ENCODE measurements at regions not wholly inside any gene's neighbourhood (a gene's known extent, or its start where the extent isn't known, plus 50 kb on each side); places are given as distances from the start of the nearest gene placed in this dataset.
"Not testable (repeated sequence)": the region's sequence is repeated elsewhere in the genome, so short reads cannot be mapped to it uniquely, and the experiment has no call there.

DNA sequence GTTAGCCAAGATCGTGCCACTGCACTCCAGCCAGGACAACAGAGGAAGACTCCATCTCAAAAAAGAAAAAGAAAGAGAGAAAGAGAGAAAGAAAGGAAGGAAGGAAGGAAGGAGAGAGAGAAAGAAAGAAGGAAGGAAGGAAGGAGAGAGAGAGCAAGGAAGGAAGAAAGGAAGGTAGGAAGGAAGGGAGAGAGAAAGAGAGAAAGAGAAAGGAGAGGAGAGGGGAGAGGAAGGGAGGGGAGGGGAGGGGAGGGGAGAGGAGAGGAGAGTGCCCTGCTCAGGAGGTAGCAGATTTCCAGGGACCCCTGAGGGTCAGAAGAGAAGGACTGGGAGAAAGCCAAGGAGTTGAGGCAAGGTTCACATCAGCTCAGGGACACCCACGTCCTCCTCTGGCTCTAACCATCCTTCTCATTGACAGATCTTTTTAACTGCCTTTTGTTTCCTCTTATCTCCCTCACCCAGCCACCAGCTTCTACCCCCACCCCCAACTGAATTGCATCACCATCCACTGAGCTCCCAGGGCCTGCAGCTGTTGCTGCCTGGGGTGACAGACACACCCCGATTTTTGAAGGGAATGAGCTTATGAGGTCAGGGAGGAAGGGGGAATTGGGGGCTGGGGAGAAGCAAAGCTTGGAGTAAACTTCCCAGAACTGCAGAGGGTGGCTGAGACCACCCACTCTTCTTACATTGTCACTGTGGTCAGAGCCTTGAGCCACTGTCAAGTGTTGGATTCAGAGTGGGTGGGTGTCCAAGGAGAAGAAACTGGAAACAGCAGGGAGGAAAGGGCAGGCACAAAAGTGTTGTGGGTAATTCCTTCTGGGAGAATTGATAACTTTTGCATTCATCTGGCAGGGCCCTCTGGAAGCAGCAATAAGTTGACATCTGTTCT, 91.6 kb downstream of the GLUL start:
- Histone ChIP-seq H3F3A (ENCODE audit: insufficient read depth, low read length) (peaks cover 20% of the 10 kb centered on the region; the same call in 1 of the 2 replicates), H3K36me3 (replicated peaks; ENCODE audit: insufficient read depth, low read length) (no peaks in the 10 kb centered on the region), H3K9me3 (replicated peaks; ENCODE audit: insufficient read depth, low read length) (no peaks in the 10 kb centered on the region), H3K4me2 (ENCODE audit: low read depth, low read length) (no peak overlapping the region), H3K9ac (ENCODE audit: low read length) (no peak overlapping the region), H3K9me2 (replicated peaks; ENCODE audit: insufficient read depth, low read length) (no peaks in the 10 kb centered on the region), H3K79me2 (ENCODE audit: low read length) (no peaks in the 10 kb centered on the region), H4K20me1 (ENCODE audit: insufficient read depth, low read length) (no peaks in the 10 kb centered on the region), H3K27me3 (replicated peaks; ENCODE audit: insufficient read depth, low read length) (no peaks in the 10 kb centered on the region), H2AFZ (ENCODE audit: low read length) (no peak overlapping the region), H3K4me1 (ENCODE audit: low read length) (peaks cover 20% of the 10 kb centered on the region), H3K4me3 (ENCODE audit: low read length) (no peak overlapping the region), H3K27ac (ENCODE audit: low read length) (no peak overlapping the region)
- TF ChIP-seq EZH2 (optimal IDR thresholded peaks at IDR 0.05; ENCODE audit: low read depth, low read length) (no peak), EZH2phosphoT487 (IDR thresholded peaks at IDR 0.05; ENCODE audit: low read length) (no peak)
- TF ChIP-seq, protein P1, sequence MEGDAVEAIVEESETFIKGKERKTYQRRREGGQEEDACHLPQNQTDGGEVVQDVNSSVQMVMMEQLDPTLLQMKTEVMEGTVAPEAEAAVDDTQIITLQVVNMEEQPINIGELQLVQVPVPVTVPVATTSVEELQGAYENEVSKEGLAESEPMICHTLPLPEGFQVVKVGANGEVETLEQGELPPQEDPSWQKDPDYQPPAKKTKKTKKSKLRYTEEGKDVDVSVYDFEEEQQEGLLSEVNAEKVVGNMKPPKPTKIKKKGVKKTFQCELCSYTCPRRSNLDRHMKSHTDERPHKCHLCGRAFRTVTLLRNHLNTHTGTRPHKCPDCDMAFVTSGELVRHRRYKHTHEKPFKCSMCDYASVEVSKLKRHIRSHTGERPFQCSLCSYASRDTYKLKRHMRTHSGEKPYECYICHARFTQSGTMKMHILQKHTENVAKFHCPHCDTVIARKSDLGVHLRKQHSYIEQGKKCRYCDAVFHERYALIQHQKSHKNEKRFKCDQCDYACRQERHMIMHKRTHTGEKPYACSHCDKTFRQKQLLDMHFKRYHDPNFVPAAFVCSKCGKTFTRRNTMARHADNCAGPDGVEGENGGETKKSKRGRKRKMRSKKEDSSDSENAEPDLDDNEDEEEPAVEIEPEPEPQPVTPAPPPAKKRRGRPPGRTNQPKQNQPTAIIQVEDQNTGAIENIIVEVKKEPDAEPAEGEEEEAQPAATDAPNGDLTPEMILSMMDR (IDR thresholded peaks at IDR 0.05; ENCODE audit: low read length), result no peak
- DNase-seq, result no peak

DNA sequence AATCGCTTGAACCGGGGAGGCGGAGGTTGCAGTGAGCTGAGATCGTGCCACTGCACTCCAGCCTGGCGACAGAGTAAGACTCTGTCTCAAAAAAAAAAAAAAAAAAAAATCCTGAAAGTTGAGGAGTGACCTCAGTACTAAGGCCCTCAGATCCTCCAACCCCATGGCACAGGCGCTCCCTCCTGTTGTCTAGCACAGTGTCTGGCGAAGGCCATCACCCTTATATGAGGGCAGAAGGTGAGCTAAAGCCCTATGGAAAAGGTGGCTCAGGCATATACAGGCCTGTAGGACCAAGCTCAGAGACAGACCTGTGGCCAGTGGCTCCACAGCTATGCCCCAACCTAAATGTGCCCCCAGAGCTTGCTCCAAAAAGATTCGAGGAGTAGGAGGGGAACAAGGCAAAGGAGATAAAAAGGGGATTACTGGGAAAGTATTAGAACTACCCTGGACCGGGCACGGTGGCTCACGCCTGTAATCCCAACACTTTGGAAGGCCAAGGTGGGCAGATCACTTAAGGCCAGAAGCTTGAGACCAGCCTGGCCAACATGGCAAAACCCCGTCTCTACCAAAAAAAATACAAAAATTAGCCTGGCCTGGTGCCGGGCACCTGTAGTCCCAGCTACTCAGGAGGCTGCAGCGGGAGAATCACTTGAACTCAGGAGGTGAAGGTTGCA, 92.4 kb downstream of the GLUL start:
- DNase-seq; H3K27me3 ChIP-seq (replicated peaks; ENCODE audit: insufficient read depth, low read length); H3K4me2 ChIP-seq (ENCODE audit: low read depth, low read length); H3K9me3 ChIP-seq (replicated peaks; ENCODE audit: insufficient read depth, low read length); H3K79me2 ChIP-seq (ENCODE audit: low read length); H3K9me2 ChIP-seq (replicated peaks; ENCODE audit: insufficient read depth, low read length); H2AFZ ChIP-seq (ENCODE audit: low read length); H3K4me3 ChIP-seq (ENCODE audit: low read length); H3K36me3 ChIP-seq (replicated peaks; ENCODE audit: insufficient read depth, low read length); H4K20me1 ChIP-seq (ENCODE audit: insufficient read depth, low read length); H3K9ac ChIP-seq (ENCODE audit: low read length); H3K27ac ChIP-seq (ENCODE audit: low read length): not testable (repeated sequence)
- H3F3A ChIP-seq (ENCODE audit: insufficient read depth, low read length), result peaks cover 12% of the 10 kb centered on the region; the same call in 1 of the 2 replicates
- peaks cover 12% of the 10 kb centered on the region for H3K4me1 ChIP-seq (ENCODE audit: low read length)

DNA sequence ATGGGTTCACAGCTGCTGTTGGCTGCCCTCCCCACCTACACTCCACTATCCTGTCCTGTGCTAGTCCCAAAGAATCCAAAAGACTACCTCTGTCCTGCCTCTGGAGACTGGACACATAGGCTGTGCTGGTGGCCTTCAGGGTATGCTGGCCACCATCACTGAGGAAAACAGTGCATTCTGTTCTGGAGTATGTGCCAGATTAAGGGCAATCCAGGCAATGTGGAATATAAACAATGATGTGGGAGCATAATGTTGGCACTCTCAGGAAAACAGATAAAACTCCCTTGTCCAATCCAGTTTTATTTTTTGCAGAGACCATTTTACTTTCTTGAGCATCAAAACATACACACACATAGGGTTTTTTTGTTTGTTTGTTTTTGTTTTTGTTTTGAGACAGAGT, 94.3 kb downstream of the GLUL start:
- Histone ChIP-seq H3K4me3 (ENCODE audit: low read length) (no peak overlapping the region), H3K9me3 (replicated peaks; ENCODE audit: insufficient read depth, low read length) (no peaks in the 10 kb centered on the region), H3K9ac (ENCODE audit: low read length) (no peak overlapping the region), H3F3A (ENCODE audit: insufficient read depth, low read length) (no peaks in the 10 kb centered on the region), H3K9me2 (replicated peaks; ENCODE audit: insufficient read depth, low read length) (no peaks in the 10 kb centered on the region), H3K79me2 (ENCODE audit: low read length) (no peaks in the 10 kb centered on the region), H3K4me1 (ENCODE audit: low read length) (no peaks in the 10 kb centered on the region), H2AFZ (ENCODE audit: low read length) (no peak overlapping the region), H4K20me1 (ENCODE audit: insufficient read depth, low read length) (no peaks in the 10 kb centered on the region), H3K27ac (ENCODE audit: low read length) (no peak overlapping the region), H3K27me3 (replicated peaks; ENCODE audit: insufficient read depth, low read length) (no peaks in the 10 kb centered on the region), H3K36me3 (replicated peaks; ENCODE audit: insufficient read depth, low read length) (no peaks in the 10 kb centered on the region), H3K4me2 (ENCODE audit: low read depth, low read length) (no peak overlapping the region)
- no peak for DNase-seq
- TF ChIP-seq EZH2 (optimal IDR thresholded peaks at IDR 0.05; ENCODE audit: low read depth, low read length) (no peak), EZH2phosphoT487 (IDR thresholded peaks at IDR 0.05; ENCODE audit: low read length) (no peak)
- TF ChIP-seq, protein P1 (IDR thresholded peaks at IDR 0.05; ENCODE audit: low read length), result no peak

All from MM.1S (cell line).